ENCODE measurements at regions not wholly inside any gene's neighbourhood (a gene's known extent, or its start where the extent isn't known, plus 50 kb on each side); places are given as distances from the start of the nearest gene placed in this dataset.

DNA sequence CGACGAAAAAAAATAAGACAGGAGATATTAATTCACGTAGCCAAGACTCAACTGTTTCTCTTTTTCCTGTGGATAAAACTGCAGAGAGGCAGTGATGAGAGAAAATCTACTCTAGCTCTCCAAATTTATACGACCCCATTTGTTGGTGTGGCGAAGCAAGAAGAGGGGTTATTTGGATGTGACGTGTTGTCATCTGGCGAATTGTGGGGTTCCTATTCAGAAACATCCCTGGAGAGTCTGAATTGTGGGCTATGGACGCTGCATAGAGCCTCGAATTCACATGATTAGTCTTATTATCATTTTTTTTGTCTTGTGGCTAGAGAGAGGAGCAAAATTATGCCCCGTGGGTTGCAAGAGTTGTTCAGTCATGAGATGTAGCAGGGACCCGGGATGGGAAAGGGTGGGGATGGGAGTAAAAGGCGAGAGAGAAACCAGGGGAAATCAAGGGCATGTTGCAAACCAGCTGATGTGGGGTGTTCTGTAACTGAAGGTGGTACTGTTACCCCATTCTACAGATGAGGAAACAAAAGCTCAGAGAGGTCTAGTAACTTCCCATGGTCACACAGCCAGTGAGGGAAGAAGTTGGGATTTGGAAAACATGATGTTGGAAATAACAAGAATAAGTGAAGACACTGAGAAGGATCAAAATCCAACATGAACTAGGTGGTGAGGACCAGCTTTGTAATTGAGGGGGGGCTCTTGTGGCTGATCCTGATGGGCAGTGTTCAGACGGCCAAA lies 69.2 kb upstream of the SFMBT2 start:
- no peak for DNase-seq (ENCODE audit: low read depth in 4 of 4, low spot score in 3 of 4)

DNA sequence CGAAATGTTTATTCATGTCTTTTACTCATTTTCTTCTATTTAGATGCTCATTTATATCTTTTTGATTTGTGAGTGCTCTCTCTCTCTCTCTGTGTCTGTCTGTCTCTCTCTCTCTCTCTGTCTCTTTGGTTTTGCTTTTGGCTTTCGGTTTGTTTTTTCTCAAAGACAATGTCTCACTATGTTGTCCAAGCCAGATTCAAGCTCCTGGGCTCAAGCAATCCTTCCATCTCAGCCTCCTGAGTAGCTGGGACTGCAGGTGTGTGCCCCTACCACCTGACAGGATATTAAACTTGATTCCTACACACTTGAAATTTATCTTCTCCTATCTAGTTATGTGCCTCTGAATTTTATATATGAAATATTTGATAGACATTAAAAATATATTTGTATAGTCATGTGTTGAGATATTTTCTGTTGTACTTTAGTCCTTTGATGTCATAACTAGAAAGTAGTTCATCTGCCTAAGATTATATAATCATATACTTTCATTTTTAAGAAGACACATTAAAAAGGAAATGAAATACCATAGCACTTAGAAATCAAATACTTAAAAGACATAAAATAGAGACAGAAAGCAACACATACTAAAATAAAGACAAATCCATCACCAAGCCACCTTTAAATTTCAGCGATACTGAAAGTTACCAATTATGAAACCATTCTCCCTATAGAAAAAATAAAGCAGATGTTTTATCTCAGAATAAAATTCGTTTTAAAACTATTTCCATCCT lies 68.1 kb upstream of the SFMBT2 start:
- no peak for DNase-seq (ENCODE audit: low read depth in 4 of 4, low spot score in 3 of 4)

DNA sequence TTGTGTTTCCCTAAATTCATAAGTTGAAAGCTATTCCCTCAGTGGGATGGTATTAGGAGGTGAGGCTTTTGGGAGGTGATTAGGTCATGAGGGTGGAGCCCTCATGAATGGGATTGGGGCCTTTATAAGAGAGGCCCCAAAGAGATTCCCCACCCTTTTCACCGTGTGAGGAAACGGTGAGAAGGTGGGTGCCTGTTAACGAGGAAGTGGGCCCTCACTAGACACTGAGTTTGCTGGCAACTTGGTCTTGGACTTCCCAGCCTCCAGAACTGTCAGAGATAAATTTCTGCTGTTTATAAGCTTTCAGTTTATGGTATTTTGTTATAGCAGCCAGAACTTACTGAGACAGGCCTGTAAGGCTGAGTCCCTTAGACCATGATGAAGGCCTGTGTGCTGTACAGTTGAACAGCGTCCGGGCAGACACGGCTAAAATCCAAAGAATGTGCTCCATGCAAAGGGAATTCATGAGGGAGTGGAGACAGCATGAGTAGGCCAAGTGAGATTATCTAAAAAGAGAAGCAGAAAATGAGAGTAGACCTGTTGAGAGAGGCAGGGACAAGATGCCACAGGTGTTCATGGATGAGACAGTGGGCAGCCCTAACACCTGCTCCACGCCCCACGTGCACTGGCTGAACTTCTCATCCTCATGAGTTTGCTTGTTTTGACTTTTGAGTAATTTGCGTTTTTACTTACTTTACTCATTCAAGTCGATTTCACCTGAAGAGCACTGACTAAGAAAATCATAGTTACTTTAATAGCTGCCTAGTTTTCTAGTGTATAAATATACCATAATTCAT lies 66.9 kb upstream of the SFMBT2 start:
- DNase-seq (ENCODE audit: low read depth in 4 of 4, low spot score in 3 of 4) = no peak

DNA sequence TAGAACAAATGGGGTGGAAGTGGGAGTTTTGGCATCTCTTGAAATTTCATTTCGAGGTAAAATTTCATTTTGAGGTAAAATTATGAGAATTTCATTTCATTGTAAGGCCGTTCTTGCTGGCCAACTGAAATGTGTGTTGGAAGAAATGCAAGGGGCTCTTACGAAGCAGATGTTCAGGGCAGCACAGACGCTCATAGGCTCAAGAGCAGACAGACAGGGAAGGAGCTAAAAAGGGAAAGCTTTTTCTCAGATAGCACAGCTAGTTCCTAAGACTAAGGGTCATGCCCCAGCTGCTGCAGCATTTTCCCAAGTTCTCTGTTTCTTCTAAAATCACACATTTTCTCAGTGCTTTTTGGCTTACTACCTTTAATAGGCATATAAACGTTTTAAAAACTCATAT lies 65.1 kb upstream of the SFMBT2 start:
- DNase-seq (ENCODE audit: low read depth in 4 of 4, low spot score in 3 of 4) = no peak

DNA sequence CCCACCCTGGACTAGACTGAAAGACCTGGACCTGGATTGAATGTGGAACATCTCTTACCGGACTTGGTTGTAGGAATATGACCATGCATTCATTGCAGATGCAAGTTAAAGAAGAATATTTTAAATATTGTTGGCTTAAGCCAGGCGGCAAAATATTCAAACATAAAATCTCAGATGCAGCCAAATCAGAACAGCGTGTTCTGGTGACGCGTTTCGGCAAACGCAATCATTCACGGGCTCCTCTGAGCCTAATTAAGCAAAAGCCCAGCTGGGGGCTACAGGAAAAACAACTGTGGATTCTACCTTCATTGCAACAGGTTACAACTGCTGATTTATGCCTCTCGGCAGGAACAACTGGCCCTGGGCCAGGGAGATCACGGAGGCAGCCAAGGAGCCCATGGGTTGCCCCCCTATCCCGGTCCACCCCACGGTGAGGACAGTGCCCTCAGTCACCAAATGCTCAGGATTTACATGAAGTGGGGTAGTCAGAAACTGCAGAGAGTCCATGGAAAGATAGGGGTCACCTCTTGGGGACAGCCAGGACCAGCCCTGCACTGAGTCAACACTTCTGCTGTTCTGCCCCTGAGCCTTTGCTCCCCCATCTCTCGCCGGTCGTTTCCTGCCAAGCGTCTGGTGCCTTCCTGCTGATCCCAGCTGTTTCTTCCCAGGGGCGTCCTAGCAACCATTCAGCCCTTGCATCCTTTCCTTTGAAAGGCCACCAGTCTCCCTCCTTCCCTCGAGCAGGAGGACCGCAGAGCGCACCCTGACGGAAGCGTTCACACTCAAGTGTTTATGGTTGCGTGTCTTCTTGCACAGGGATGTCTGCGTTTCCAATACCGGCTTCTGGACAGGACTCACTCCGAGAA lies 64.4 kb upstream of the SFMBT2 start:
- DNase-seq (ENCODE audit: low read depth in 4 of 4, low spot score in 3 of 4) = no peak

DNA sequence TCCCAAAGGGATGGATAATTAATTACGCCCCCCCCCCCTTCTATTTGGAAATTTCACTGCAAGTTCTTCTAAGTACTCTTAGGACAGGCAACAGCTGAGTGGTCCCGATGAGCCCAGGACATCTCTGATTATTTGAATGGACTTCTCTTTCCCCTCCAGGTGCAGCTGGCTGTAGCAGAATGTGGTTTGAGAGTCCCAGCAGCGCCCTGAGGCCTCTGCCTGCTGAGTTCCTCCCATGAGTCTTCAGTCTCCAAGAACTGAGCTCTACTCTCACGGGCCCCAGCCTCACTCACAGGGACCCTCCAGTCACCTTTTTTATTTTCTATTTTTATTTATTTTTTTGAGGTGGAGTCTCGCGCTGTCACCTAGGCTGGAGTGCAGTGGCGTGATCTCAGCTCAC lies 63.6 kb upstream of the SFMBT2 start:
- DNase-seq (ENCODE audit: low read depth in 4 of 4, low spot score in 3 of 4) = no peak

DNA sequence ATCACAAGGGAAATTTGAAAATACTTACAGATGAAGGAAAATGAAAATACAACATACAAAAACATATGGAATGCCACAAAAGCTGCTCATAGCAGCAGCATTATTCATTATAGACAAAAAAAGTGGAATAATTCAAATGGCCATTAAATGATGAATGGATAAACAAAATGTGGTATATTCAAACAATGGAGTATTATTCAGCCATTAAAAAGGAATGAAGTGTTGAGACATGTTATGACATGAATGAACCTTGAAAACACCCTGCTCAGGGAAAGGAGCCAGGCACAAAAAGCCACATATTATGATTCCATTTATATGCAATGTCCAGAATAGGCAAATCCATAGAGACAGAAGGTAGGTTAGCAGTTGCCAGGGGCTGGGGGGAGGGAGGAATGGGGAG lies 62.6 kb upstream of the SFMBT2 start:
- no peak for DNase-seq (ENCODE audit: low read depth in 4 of 4, low spot score in 3 of 4)

DNA sequence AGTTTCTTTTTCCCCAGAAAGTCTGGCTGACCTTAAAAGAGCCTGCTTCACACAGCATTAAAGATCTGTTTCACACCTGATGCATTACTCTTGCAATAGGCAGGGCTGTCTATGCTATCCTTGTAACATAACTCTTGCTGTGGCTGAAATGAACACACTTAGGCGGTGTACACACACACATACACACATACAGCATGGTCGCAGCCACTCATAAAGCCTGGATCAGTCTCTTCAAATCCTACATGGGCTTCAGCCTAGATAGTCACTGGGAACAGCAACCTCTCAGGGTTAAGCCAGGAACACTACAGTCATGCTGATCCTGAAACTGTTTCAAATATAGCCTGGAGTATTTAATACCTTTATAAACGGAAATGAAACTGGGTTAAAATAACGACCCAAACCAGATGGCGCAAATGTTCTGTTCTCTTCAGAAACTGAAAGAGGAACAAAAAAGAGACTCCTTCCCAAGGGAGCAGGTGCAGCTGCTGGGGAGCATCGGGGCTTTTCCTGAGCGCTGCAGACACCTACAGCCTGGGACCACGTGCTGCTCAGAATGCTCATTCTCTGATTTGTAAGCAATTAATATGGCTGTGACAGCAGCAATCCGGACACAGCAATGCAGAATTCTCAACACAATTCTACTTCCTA lies 61.0 kb upstream of the SFMBT2 start:
- DNase-seq (ENCODE audit: low read depth in 4 of 4, low spot score in 3 of 4) = no peak

DNA sequence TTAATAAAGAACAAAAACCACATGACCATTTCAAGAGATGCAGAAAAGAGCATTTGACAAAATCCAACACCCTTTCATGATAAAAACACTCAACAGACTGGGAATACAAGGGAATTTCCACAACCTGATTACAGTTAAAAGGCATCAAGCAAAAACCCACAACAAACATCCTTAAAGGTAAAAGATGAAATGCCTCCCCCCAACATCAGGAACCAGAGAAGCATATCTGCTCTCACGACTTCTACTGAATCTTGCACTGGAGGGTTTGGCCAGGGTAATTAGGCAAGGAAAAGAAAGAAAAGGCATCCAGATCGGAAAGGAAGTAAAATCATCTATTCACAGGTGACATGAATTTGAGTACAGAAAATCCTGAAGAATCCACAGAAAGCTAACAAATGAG lies 59.5 kb upstream of the SFMBT2 start:
- DNase-seq (ENCODE audit: low read depth in 4 of 4, low spot score in 3 of 4) = no peak

DNA sequence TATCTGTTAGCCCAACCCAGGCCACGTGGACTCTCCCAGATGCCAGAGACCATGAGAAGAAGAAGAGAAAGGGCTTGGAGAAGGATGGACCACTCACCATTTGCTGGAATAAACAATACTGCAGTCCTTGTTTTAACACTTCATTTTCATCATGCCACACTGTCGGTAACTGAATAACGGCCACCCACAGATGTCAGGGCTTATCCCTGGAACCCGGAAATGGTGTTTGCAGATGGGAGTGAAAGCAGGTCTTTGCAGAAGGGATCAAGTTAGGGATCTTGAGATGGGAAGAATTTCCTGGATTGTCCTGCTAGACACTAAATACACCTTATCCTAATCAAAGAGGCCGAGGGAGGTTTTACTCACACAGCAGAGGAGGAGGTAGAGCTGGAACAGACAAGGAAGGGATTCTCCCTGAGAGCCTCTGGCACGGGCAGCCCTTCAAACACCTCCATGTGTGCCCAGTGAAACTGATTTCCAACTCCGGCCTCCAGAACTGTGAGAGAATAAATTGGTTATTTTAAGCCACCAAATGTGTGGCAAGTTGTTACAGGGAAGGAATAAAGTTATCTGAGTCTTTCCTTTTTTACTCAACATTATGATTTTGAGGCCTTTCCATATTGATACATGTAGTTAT lies 56.3 kb upstream of the SFMBT2 start:
- DNase-seq (ENCODE audit: low read depth in 4 of 4, low spot score in 3 of 4) = no peak

DNA sequence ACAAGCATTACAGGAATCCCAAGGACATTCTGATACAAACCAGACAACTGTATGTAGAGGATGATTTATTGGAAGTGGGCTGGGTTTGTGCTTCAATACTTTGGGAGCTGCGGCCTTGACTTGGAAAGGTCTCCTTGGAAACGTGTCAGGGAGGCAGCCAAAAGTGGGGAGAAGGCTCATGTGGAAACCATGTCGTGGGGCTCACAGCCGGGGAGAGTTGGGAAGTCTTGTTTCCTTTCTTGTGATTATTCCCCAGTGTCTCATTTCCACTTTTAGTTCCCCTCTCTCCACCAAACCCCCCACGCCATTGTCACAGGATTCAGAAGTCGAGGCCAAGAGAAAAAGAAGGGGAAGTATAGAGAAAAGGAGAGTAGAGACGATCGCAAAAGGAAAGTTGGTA lies 53.9 kb upstream of the SFMBT2 start:
- no peak for DNase-seq (ENCODE audit: low read depth in 4 of 4, low spot score in 3 of 4)

All from right renal pelvis (tissue), 4 donors.